MM.1S (cell line): ENCODE measurements at regions not wholly inside any gene's neighbourhood (a gene's known extent, or its start where the extent isn't known, plus 50 kb on each side); places are given as distances from the start of the nearest gene placed in this dataset.

Source experiments
- EZH2 ChIP-seq: fragments of 300-600 bp; sonication (generic); optimal IDR thresholded peaks from 2 replicates; pipeline ENCODE3; 2017; ENCODE audit warnings: low read depth, mild to moderate bottlenecking, antibody characterized with exemption, low read length, mixed read lengths
- TF ChIP-seq, protein P1 (sequence below): fragments of 300-600 bp; sonication (generic); IDR thresholded peaks from 2 replicates; pipeline ENCODE4 v1.5.1; 2016; ENCODE audit warnings: antibody characterized with exemption, low read length, mixed read lengths

DNA sequence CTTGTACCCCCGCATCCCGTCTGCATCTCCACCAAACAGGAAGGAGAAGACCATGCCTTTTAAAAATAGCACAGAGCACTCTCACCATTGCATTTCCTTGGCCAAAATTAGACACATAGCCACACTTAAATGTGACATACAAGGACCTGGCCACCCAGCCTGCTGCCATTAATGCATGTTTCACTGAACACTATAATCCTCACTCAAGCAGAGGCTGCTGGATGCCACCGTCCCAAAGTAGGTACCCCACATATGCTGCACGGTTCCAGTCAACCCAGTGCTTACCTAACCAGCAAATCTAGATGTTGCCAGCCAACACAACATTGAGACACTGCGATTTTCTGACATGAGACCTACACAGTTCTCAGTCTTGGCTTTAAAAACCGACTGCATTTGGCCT lies 107.7 kb downstream of the ADSS2 start:
- TF ChIP-seq, protein P1, sequence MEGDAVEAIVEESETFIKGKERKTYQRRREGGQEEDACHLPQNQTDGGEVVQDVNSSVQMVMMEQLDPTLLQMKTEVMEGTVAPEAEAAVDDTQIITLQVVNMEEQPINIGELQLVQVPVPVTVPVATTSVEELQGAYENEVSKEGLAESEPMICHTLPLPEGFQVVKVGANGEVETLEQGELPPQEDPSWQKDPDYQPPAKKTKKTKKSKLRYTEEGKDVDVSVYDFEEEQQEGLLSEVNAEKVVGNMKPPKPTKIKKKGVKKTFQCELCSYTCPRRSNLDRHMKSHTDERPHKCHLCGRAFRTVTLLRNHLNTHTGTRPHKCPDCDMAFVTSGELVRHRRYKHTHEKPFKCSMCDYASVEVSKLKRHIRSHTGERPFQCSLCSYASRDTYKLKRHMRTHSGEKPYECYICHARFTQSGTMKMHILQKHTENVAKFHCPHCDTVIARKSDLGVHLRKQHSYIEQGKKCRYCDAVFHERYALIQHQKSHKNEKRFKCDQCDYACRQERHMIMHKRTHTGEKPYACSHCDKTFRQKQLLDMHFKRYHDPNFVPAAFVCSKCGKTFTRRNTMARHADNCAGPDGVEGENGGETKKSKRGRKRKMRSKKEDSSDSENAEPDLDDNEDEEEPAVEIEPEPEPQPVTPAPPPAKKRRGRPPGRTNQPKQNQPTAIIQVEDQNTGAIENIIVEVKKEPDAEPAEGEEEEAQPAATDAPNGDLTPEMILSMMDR: no peak
- no peak for TF ChIP-seq EZH2
